ENCODE measurements at regions not wholly inside any gene's neighbourhood (a gene's known extent, or its start where the extent isn't known, plus 50 kb on each side); places are given as distances from the start of the nearest gene placed in this dataset.

DNA sequence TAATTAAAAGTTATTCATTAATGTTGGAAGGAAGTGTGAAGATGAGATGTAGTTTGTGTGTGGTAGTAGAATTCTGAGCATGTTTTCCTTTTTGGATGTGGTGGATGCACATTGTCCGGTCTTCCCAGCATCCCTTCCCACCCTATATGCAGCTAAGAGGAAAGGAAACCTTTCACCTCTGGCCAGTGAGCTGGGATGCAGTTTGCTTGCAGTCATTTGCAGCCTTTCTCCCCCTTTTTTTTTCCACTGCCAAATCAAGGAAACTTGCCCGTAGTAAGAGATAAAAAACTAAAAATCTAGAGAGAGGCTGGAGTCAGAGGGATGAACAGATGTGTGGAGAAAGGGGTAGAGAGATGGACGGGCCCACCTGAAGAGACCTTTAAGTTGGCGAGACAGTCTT is 72.5 kb upstream of the SLC38A2 start:
- no peak for DNase-seq

DNA sequence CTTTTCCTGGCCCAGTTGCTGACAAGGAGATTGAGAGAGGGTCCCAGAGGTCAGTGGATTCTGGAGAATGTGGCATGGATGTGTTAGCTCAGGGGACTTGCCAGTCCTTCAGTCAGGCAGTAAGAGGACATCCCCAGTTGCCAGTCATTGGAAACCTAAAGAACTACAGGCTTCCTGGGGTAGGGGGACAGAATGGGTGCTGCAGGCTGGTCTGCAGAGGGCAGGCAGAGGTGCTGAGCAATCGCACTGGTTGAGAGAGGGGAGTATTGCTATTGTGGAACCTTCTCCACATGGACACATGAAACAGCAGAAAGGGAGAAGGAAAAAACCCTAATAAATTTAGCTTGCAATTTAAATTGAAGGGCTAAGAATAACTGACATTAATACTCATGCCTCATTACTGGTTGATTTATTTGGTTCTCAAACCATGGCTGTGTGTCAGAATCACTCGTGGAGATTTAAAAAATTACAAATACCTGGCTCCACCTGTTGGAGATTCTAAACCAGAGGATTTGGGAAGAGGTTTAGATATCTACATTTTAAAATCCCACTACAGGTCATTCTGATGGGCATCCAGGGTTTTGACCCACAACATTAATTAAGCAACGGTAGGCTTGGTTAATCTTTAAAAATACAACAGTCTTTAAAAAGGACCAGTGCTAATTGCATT is 71.2 kb upstream of the SLC38A2 start:
- DNase-seq, result no peak

DNA sequence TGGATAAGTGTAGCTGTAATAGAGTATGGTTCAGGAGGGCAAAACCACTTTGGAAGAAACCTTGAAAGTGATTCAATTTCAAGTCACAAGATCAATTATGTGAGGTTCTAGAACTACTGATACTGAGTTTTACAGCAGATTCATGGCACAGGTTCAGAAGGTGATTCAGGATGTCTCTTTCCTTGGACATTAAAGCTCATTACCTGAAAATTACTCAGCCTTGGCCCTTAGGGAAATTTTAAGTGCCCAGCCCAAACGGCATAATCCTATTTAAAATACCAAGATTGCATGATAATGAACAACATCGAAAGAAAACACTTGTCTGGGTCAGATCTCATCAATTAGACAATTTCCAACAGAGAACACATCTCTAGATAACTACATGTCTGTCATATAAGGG is 70.2 kb upstream of the SLC38A2 start:
- no peak for DNase-seq

DNA sequence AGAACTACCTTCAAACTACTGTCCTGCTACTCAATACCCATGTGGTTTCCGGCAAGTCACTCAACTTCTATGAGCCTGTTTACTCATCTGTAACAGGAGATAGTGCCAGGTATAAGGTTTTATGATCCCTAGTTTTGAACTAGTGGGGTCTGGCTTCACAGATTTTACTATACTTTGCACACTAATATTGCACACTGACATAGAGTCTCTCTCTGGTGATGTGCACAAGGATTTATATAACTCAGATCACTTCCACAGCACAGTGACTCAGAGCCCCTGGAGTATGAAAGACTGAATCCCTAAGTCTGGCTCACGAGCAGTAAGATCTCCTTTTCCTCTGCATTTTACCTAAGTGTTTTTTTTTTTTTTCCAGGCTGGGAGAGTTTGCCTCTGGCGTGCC is 69.7 kb upstream of the SLC38A2 start:
- no peak for DNase-seq

DNA sequence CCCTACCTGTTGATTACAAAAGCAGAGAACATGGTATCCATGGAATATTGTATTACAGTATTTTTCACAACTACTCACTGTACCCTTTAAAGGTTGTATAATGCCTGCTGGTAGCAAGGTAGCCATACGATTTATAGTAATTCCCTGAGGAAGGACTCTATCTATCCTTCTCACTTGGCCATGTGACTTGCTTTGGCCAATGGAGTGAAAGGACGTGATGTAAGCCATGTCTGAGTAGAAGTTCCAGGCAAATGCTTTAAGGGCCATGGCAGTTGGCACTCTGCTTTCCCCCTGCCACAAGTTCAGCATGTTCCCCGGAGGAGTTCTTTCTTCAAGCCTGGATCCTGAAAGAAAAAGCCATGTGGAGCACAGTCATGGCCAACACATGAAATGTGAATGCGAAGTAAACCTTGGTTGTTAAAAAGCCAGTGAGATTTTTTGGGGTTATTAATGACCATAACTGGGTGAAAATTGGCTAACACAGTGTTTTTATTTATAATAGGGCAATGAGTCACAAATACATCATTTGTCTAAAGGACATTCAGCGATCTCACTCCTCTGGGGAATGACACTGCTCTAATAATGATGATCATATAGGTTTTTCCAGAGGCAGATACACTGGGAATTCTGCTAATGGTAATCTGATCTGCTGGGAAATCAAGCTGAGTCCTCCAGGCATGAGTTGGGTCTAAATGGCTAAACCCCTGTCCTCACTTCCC is 67.4 kb upstream of the SLC38A2 start:
- DNase-seq, result no peak

DNA sequence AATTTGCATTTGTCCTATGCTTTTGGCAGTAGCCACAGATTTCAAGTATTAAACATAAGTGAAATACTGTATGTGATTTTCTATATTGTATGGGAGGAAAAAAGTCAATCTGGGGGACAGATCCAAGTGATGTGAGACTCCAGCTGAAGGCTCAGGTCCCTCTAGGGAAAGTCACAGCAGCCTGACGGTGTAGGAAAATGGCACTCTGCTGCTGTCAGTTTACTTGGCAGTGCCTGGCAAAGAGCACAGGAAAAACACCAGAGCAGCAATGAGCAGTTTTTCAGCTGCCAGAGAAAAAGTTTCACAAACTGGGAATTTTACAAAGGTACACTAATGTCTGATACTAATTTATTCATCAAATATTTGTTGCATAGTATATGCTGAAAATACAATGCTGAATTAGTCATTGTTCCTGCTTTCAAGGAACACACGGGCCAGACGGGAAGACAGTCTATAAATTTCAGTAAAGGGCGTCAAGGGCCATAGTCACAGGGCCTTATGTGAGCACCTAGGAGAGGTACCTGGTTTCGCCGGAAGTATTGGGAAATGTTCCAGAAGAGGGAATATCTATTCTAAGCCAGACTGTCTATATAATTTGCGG is 66.2 kb upstream of the SLC38A2 start:
- no peak for DNase-seq

DNA sequence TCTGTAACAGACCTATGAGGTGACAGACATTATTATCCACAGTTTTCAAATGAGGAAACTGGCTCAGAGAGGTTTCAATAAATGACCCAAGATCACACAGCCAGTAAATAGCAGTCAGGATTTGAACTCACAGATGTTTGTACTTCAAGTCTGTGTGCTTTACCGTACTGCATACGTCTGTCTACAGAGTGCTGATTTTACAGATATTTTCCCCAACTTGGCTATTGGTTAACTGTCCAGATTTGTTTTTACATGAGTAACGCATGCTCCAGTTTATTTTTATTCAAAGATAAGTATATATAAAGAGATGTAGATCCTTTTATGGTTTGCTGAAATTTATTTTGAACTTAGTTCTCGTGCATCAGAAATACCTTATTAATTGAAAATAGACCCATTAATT is 65.7 kb upstream of the SLC38A2 start:
- DNase-seq, result no peak

DNA sequence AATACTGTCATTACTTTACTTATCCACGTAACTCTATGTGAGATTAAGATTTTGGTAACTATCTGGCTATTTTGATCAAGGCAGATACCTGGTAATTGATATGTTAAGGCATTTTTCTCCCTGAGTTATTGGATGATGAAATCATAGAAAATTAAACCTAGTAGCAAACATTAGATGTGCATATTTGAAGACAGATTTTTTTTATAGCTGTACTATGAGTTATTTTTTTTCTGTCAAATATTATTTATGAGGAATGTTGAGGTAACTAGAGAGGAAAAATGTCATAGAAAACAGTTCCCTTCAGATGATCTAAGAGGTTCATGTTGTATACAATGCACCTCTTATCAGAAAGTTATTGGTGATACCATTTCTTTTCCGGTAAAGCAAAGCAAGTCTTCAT is 64.9 kb upstream of the SLC38A2 start:
- no peak for DNase-seq

DNA sequence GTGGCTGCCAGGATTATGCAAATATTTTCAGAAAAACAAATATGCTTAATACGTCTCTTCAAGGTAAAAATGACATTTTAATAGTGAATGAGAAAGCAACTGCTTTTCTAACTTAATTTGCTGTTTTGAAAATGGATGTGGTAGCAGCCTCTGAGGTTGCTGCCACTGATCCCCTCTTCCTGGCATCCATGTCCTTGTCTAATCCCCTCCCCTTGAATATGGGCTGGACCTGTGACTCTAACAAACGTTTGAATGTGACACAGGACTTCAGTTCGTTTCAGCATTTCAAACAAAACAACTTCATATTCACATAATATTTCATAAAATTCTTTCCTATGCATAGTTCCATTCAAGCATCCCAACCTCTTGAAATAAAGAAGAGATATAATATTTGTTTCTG is 64.2 kb upstream of the SLC38A2 start:
- DNase-seq, result no peak

DNA sequence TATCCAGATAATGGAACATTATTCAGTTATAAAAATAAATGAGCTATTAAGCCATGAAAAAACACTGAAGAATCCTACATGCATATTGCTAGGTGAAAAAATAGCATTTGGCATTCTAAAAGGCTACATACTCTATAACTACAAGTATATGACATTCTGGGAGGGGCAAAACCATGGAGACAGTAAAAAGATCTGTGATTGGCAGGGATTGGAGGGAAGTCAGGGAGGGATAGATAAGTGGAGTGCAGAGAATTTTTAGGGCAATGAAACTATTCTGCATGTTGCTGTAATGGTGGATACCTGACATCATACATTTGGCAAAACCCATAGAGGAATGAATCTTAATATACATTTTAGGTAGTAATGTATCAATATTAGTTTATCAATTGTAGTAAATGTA is 63.1 kb upstream of the SLC38A2 start:
- DNase-seq, result no peak

DNA sequence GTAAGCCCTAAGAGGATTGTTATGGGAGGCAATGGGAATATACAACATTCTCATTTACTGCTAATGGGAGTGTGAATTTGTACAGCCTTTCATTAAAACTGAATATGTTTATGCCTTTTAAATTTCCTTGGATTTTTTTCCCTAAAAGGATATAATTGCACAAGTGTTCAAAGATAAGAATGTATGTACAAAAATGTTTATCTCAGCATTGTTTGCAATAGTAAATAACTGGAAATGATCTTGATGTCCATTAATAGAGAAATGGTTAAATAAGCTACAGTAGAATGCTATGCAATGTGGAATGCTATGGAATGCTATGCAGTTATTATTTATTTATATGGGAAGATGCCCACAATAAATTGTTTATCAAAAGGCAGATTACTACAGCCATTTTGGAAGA is 62.5 kb upstream of the SLC38A2 start:
- DNase-seq, result no peak

DNA sequence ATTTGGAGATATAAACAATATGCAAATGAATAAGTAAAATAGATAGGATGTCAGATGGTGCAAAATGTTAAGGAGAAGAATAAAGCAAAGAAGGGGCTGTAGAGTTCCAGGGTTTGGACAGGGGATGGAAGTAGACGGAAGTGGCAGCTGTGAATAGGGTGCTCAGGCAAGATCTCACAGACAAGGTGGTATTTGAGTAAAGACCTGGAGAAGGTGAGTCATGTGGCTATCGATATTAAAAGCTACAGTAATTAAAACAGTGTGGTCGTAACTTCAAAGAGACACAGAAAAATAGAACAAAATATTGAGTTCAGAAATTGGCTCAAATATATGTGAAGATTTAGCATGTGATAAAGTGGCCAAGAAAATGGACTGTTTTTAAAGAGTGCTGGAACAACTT is 61.3 kb upstream of the SLC38A2 start:
- DNase-seq, result no peak

DNA sequence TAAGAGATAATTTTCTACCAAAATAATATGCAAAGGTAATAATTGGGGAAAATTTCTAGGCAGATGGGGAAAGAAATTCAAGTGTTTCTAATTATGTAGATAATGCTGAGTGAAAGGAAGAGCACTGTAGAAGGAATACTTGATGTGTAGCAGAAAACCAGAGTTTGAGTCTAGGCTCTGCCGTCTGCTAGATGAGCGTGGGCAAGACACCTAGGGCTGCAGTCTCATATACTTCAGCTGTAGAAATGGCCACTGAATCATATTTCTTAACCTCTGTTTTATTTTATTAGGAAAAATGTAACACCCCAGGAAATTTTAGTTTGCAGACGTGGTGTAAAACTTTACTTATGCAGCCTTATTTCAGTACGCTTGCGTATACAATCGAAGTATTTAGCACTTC is 59.8 kb upstream of the SLC38A2 start:
- no peak for DNase-seq

DNA sequence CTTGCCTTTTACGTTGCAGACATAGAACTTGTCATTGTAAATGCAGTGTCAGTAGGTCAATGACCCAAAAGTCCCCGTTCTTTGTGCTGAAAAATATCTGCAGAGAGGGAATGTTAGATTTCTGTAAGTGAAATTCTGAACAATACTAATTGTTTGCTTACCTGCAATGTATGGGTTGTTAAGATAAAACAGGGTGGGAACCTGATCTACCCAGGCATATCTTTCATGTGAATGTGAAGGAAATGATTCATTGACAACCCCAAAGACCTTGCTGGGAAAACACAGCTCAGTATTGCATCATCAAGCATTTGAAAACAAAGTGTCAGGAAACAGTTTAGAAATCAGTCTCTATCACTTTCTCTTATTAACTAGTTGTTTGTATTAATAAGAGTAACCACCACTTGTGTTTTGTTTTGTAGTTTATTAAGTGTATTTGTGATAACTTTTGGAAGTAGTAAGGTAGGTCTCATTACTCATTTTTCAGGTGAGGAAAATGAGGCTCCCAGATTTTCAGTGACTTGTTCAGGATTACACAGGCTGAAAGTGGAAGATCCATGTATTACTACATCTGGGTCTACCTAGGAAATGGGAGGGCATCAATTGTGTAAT is 57.9 kb upstream of the SLC38A2 start:
- no peak for DNase-seq

Data from activated gamma-delta T cell treated with Interleukin-2 at 50 U/mL for 16 hours (primary cell).